ENCODE measurements at regions not wholly inside any gene's neighbourhood (a gene's known extent, or its start where the extent isn't known, plus 50 kb on each side); places are given as distances from the start of the nearest gene placed in this dataset.

GRCh38 chrX:82458207-82458754 lies 1049.8 kb upstream of the POU3F4 start:
- DNase-seq (ENCODE audit: unreplicated experiment): no peak
- ChIA-PET CTCF (interaction anchor here (1.4 kb wide), 1 partner anchor 9 kb away, joined by 3 read pairs; no protein-coding TSS in a partner anchor), POLR2A (no interaction called here)
- TF ChIP-seq CTCF (IDR thresholded peaks at IDR 0.05; ENCODE audit: unreplicated experiment): no peak
- no peaks in the 10 kb centered on the region for H3K9me3 Mint-ChIP-seq (ENCODE audit: unreplicated experiment)
- H3K36me3 Mint-ChIP-seq (ENCODE audit: insufficient read depth, unreplicated experiment): no peaks in the 10 kb centered on the region
- no peaks in the 10 kb centered on the region for H3K27me3 Mint-ChIP-seq (ENCODE audit: insufficient read depth, unreplicated experiment)
- no peaks in the 10 kb centered on the region for H3K4me1 Mint-ChIP-seq (ENCODE audit: insufficient read depth, unreplicated experiment)
- intact Hi-C loops (cut with micrococcal nuclease): no loop called here
- H3K27ac Mint-ChIP-seq (ENCODE audit: low read depth, unreplicated experiment): no peak overlapping the region
- BruUV-seq (replicated peaks): no TSS peak
- no peak overlapping the region for H3K4me3 Mint-ChIP-seq (ENCODE audit: unreplicated experiment)

GRCh38 chrX:82466994-82467393 lies 1041.1 kb upstream of the POU3F4 start:
- no peak for TF ChIP-seq CTCF (IDR thresholded peaks at IDR 0.05; ENCODE audit: unreplicated experiment)
- intact Hi-C loops (cut with micrococcal nuclease): no loop called here
- Mint-ChIP-seq H3K4me3 (ENCODE audit: unreplicated experiment) (no peak overlapping the region), H3K36me3 (ENCODE audit: insufficient read depth, unreplicated experiment) (no peaks in the 10 kb centered on the region), H3K4me1 (ENCODE audit: insufficient read depth, unreplicated experiment) (no peaks in the 10 kb centered on the region), H3K9me3 (ENCODE audit: unreplicated experiment) (peaks cover 18% of the 10 kb centered on the region), H3K27ac (ENCODE audit: low read depth, unreplicated experiment) (no peak overlapping the region), H3K27me3 (ENCODE audit: insufficient read depth, unreplicated experiment) (no peaks in the 10 kb centered on the region)
- CTCF ChIA-PET: interaction anchor here (0.6 kb wide), 1 partner anchor 994 kb away, joined by 3 read pairs; no protein-coding TSS in a partner anchor
- BruUV-seq (replicated peaks): no TSS peak
- no peak for DNase-seq (ENCODE audit: unreplicated experiment)
- POLR2A ChIA-PET: no interaction called here

All from MCF 10A (cell line).